Neuronal stem cell (in vitro differentiated cells): ENCODE measurements at regions not wholly inside any gene's neighbourhood (a gene's known extent, or its start where the extent isn't known, plus 50 kb on each side); places are given as distances from the start of the nearest gene placed in this dataset.
A peak's percentile ranks its signal among the peaks of the same experiment; 100 is the strongest.

Experiments
- DNase-seq: peaks from one replicate; pipeline ENCODE4 v3.0.0-alpha.2; 2013; ENCODE audit warnings: low spot score
- H2AFZ ChIP-seq: one replicate; pipeline ENCODE4 v1.6.1; 2013; ENCODE audit warnings: mild to moderate bottlenecking, low read length, inconsistent platforms
- H2AK5ac ChIP-seq: 2 replicates; pipeline ENCODE4 v1.6.1; 2013; ENCODE audit warnings: low read depth, mild to moderate bottlenecking, inconsistent platforms, low read length, moderate library complexity, mixed read lengths
- H2BK120ac ChIP-seq: 2 replicates; pipeline ENCODE4 v1.6.1; 2013; ENCODE audit warnings: low read depth, mild to moderate bottlenecking, inconsistent platforms, low read length, moderate library complexity, mixed read lengths
- H2BK12ac ChIP-seq: one replicate; pipeline ENCODE4 v1.6.1; 2013; ENCODE audit warnings: low read length, inconsistent platforms
- H2BK15ac ChIP-seq: 2 replicates; pipeline ENCODE4 v1.6.1; 2013; ENCODE audit warnings: mild to moderate bottlenecking, low read length, inconsistent platforms, mixed read lengths
- H2BK5ac ChIP-seq: one replicate; pipeline ENCODE4 v1.6.1; 2013; ENCODE audit warnings: inconsistent platforms, mild to moderate bottlenecking, low read length, moderate library complexity
- H3K14ac ChIP-seq: one replicate; pipeline ENCODE4 v1.6.1; 2013; ENCODE audit warnings: low read length, inconsistent platforms
- H3K18ac ChIP-seq: 2 replicates; pipeline ENCODE4 v1.6.1; 2013; ENCODE audit warnings: low read length, inconsistent platforms
- H3K23ac ChIP-seq: 2 replicates; pipeline ENCODE4 v1.6.1; 2013; ENCODE audit warnings: low read depth, mild to moderate bottlenecking, mixed read lengths, low read length, inconsistent platforms; ENCODE audit not compliant: poor library complexity
- H3K27ac ChIP-seq: replicated peaks from 3 replicates; pipeline ENCODE4 v1.5.1; 2013; ENCODE audit warnings: low read length, inconsistent platforms
- H3K27me3 ChIP-seq, 3 experiments: 2 replicates each; pipeline ENCODE4 v1.6.1; 2013; ENCODE audit warnings: low read length in 3 of 3, mild to moderate bottlenecking in 2 of 3, inconsistent platforms in 1 of 3, low read depth in 1 of 3, mixed read lengths in 1 of 3, moderate library complexity in 1 of 3; ENCODE audit not compliant: control insufficient read depth in 3 of 3, insufficient read depth in 3 of 3
- H3K36me3 ChIP-seq, 2 donors: replicated peaks in 1 of 2; 2 replicates each; pipeline ENCODE4 v1.6.1; 2013; ENCODE audit warnings: low read length in 2 of 2; ENCODE audit not compliant: control insufficient read depth in 2 of 2, insufficient read depth in 2 of 2
- H3K4ac ChIP-seq: 2 replicates; pipeline ENCODE4 v1.6.1; 2013; ENCODE audit warnings: inconsistent platforms, mild to moderate bottlenecking, low read length, moderate library complexity
- H3K4me1 ChIP-seq, 2 donors: 1 replicate in 1 of 2; 2 replicates in 1 of 2; pipeline ENCODE4 v1.6.1; 2013; ENCODE audit warnings: low read length in 2 of 2, low read depth in 1 of 2; ENCODE audit not compliant: control insufficient read depth in 2 of 2, insufficient read depth in 1 of 2
- H3K4me2 ChIP-seq: one replicate; pipeline ENCODE4 v1.6.1; 2013; ENCODE audit warnings: mild to moderate bottlenecking, low read length, inconsistent platforms; ENCODE audit not compliant: insufficient read depth, poor library complexity, severe bottlenecking
- H3K4me3 ChIP-seq, 2 donors: 2 replicates each; pipeline ENCODE4 v1.5.1; 2013; ENCODE audit warnings: low read length in 2 of 2, mild to moderate bottlenecking in 2 of 2, inconsistent platforms in 1 of 2, moderate library complexity in 1 of 2
- H3K79me1 ChIP-seq: one replicate; pipeline ENCODE4 v1.6.1; 2013; ENCODE audit warnings: low read depth, mild to moderate bottlenecking, inconsistent platforms, low read length, moderate library complexity
- H3K9ac ChIP-seq: one replicate; pipeline ENCODE4 v1.6.1; 2013; ENCODE audit warnings: mild to moderate bottlenecking, low read depth, low read length, inconsistent platforms; ENCODE audit not compliant: poor library complexity
- H3K9me3 ChIP-seq, 2 donors: replicated peaks in 1 of 2; 2 replicates each; pipeline versions ENCODE3 to v1.6.1; 2013; ENCODE audit warnings: low read length in 2 of 2, mild to moderate bottlenecking in 2 of 2, inconsistent platforms in 1 of 2, low read depth in 1 of 2, mixed read lengths in 1 of 2, moderate library complexity in 1 of 2; ENCODE audit not compliant: control insufficient read depth in 2 of 2, insufficient read depth in 1 of 2
- H4K8ac ChIP-seq: one replicate; pipeline ENCODE4 v1.6.1; 2013; ENCODE audit warnings: low read depth, mild to moderate bottlenecking, inconsistent platforms, low read length, moderate library complexity
- H4K91ac ChIP-seq: one replicate; pipeline ENCODE4 v1.6.1; 2013; ENCODE audit warnings: low read length, low read depth, mild to moderate bottlenecking, inconsistent platforms; ENCODE audit not compliant: poor library complexity
- WGBS, 2 donors: extraction: QIAGEN DNeasy Blood & Tissue Kit; methylation state at CpG; one replicate each; pipeline ENCODE4 v1.1.7; 2013; ENCODE audit warnings: missing lambda C conversion rate in 2 of 2, mixed read lengths in 1 of 2; ENCODE audit not compliant: insufficient read length in 2 of 2, insufficient replicate concordance in 1 of 2; ENCODE audit errors: extremely low coverage in 2 of 2; 5-methylcytosine and 5-hydroxymethylcytosine counted together

DNA sequence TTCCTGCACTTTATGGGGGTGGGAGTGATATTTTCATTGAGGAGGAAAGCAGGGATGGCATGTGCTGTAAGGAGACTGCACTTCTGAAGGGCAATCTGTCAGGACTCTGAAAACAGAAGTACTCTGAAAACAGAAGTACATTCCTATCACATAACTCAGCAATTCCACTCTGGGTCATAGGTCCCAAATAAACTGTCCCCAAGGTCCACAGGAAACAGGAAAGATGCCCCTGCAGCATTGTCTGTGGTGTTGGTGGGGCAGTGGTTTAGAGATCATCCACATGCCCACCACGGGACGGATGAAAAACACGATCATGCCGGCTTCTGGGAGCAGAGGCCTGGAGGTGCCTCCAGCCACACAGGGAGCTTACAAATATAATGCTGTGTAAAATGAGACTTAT is 150.3 kb downstream of the OTOR start:
- no peak overlapping the region for H4K91ac ChIP-seq
- H3K23ac ChIP-seq: no peak overlapping the region
- H3K9ac ChIP-seq: no peak overlapping the region
- no peak overlapping the region for H2AK5ac ChIP-seq
- WGBS, 2 donors: no CpG with 5 or more reads among the region's 4 CpGs
- H3K4me2 ChIP-seq: no peak overlapping the region
- H3K27ac ChIP-seq: no peak overlapping the region
- no peak overlapping the region for H2BK15ac ChIP-seq
- H2BK5ac ChIP-seq: no peak overlapping the region
- H3K9me3 ChIP-seq: no peaks in the 10 kb centered on the region
- H3K79me1 ChIP-seq: no peaks in the 10 kb centered on the region
- DNase-seq: no peak
- no peak overlapping the region for H2BK120ac ChIP-seq
- peak overlapping the region; percentile 61 for H3K18ac ChIP-seq
- H3K4me1 ChIP-seq: peaks cover 0 to 1% of the 10 kb centered on the region in 2 donors
- no peak overlapping the region for H3K4ac ChIP-seq
- no peaks in the 10 kb centered on the region for H3K36me3 ChIP-seq
- H2AFZ ChIP-seq: no peak overlapping the region
- H3K27me3 ChIP-seq: no peaks in the 10 kb centered on the region
- H4K8ac ChIP-seq: no peak overlapping the region
- H2BK12ac ChIP-seq: no peak overlapping the region
- no peak overlapping the region for H3K14ac ChIP-seq
- no peak overlapping the region for H3K4me3 ChIP-seq

DNA sequence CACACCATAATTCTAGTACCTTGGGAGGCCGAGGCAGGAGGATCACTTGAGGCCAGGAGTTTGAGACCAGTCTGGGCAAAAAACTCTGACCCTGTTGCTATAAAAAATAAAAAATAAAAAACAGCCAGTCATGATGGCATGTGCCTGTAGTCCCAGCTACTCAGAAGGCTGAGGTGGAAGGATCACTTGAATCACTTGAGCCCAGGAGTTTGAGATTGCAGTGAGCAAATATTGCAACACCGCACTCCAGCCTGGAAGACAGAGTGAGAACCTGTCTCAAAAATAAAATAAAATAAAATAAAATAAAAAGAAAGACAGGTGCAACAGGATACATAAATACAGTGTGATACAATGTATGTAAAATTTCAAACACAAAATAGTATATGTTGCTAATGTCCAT is 154.5 kb downstream of the OTOR start:
- Histone ChIP-seq H2BK5ac (no peak overlapping the region), H4K8ac (no peak overlapping the region), H3K79me1 (no peaks in the 10 kb centered on the region), H4K91ac (no peak overlapping the region), H3K4me1 (peaks cover 0 to 1% of the 10 kb centered on the region in 2 donors), H2BK120ac (no peak overlapping the region), H2BK12ac (no peak overlapping the region), H3K4me2 (no peak overlapping the region), H2AFZ (no peak overlapping the region), H3K4me3 (no peak overlapping the region), H3K36me3 (no peaks in the 10 kb centered on the region), H3K4ac (no peak overlapping the region), H3K23ac (no peak overlapping the region), H2AK5ac (no peak overlapping the region), H3K14ac (no peak overlapping the region), H2BK15ac (no peak overlapping the region), H3K27ac (no peak overlapping the region), H3K9ac (no peak overlapping the region), H3K27me3 (no peaks in the 10 kb centered on the region), H3K18ac (no peak overlapping the region), H3K9me3 (no peaks in the 10 kb centered on the region)
- DNase-seq: no peak
- WGBS, 2 donors: no CpG with 5 or more reads among the region's 2 CpGs

- Histone ChIP-seq H3K36me3 (no peaks in the 10 kb centered on the region), H3K18ac (no peak overlapping the region), H3K4me2 (no peak overlapping the region), H3K4ac (no peak overlapping the region), H2BK120ac (no peak overlapping the region), H3K4me3 (no peak overlapping the region), H3K27ac (no peak overlapping the region), H3K79me1 (no peaks in the 10 kb centered on the region), H2AK5ac (no peak overlapping the region), H2BK5ac (no peak overlapping the region), H3K27me3 (no peaks in the 10 kb centered on the region), H3K23ac (no peak overlapping the region), H4K91ac (no peak overlapping the region), H3K9me3 (no peaks in the 10 kb centered on the region), H2AFZ (no peak overlapping the region), H4K8ac (no peak overlapping the region), H3K14ac (no peak overlapping the region), H2BK12ac (no peak overlapping the region), H3K4me1 (peaks cover 0 to 1% of the 10 kb centered on the region in 2 donors), H2BK15ac (no peak overlapping the region), H3K9ac (no peak overlapping the region)
- no peak for DNase-seq
- WGBS, 2 donors: no CpG with 5 or more reads among the region's 5 CpGs
Observed at GRCh38 chr20:16904751-16905150, 156.6 kb downstream of the OTOR start.

DNA sequence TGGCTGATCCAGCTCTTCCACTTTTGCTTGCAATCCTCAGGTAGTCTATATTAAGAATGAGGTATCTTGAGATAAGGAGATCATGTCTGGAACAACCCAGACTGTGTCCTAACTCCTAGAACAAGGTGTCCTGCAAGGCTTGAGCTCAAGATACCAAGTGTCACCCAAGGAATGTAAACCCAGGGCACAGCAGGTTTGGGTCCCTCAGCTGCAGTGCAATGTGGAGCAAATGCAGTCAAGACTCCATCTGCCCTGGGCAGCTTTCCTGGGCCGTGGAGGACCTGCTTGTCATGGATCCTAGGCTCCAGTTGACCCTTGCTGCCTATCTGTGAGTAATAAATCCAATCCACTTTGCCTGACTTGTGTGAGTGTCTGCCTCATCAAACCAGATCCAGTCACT is 166.1 kb downstream of the OTOR start:
- H3K4me2 ChIP-seq: no peak overlapping the region
- no CpG with 5 or more reads among the region's 1 CpG for WGBS, 2 donors
- H2AFZ ChIP-seq: no peak overlapping the region
- H3K18ac ChIP-seq: no peak overlapping the region
- H3K23ac ChIP-seq: no peak overlapping the region
- H2BK12ac ChIP-seq: no peak overlapping the region
- H2BK120ac ChIP-seq: no peak overlapping the region
- no peaks in the 10 kb centered on the region for H3K27me3 ChIP-seq
- H3K36me3 ChIP-seq: no peaks in the 10 kb centered on the region
- H3K4ac ChIP-seq: no peak overlapping the region
- no peaks in the 10 kb centered on the region for H3K79me1 ChIP-seq
- H3K9ac ChIP-seq: no peak overlapping the region
- H4K91ac ChIP-seq: no peak overlapping the region
- no peak overlapping the region for H3K27ac ChIP-seq
- peaks cover 0 to 9% of the 10 kb centered on the region in 2 donors for H3K9me3 ChIP-seq
- H3K14ac ChIP-seq: no peak overlapping the region
- H2BK5ac ChIP-seq: no peak overlapping the region
- no peak overlapping the region for H2AK5ac ChIP-seq
- no peak overlapping the region for H3K4me3 ChIP-seq
- no peak overlapping the region for H4K8ac ChIP-seq
- no peak overlapping the region for H2BK15ac ChIP-seq
- peaks cover 0 to 1% of the 10 kb centered on the region in 2 donors for H3K4me1 ChIP-seq
- no peak for DNase-seq
